ENCODE measurements at regions not wholly inside any gene's neighbourhood (a gene's known extent, or its start where the extent isn't known, plus 50 kb on each side); places are given as distances from the start of the nearest gene placed in this dataset.

DNA sequence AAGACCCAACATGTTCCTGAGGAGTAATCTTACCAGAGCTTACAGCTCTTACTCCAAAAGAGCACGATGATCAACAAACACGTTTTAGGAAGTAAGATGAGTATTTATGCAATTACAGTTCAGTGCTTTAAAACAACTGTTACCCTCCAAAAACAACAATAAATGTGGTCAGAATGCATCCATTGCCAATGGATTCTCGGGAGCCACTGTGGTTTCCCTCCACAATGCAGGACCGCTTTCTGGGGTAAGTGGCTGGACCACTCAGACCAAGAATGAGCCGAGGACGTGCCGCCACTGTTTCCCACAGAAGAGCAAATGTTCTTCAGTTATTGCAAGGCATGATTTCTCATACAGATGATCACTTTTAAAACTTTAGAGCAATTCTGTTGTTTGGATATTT is 232.3 kb upstream of the MKLN1 start:
- DNase-seq (no peak), ATAC-seq (ENCODE audit: poor library complexity) (no peak)
- intact Hi-C loops (cut with DNase I), result no loop called here

DNA sequence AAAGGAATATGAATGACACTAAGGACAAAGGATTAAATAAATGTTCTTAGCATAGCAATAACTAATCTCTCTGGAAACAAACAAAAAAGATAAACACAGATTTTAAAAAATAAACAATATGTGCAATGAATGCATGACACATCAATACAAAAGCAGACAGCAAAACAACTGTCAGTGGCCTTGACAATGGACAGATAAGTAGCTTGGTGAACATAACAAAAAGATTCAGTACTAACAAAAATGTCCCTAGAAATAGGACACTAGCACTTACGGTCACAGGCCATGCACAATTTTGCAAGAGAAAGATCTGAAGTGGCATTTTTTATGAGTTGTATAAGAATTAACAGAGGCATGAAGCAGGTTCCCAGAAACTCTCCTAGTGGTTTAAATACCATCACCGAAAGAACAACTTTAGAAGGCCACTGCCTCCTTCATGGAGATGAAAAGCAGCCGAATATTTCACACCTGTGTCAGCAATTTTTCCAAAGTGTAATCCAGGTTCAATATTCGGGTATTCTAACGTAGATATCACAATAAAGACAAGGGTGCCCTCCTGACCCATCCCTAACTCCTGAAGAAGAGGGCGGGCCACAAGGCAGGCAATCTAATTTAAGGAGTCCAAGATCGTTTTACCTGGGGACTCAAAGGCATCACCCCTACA is 231.3 kb upstream of the MKLN1 start:
- DNase-seq (no peak), ATAC-seq (ENCODE audit: poor library complexity) (no peak)
- intact Hi-C loops (cut with DNase I), result no loop called here

DNA sequence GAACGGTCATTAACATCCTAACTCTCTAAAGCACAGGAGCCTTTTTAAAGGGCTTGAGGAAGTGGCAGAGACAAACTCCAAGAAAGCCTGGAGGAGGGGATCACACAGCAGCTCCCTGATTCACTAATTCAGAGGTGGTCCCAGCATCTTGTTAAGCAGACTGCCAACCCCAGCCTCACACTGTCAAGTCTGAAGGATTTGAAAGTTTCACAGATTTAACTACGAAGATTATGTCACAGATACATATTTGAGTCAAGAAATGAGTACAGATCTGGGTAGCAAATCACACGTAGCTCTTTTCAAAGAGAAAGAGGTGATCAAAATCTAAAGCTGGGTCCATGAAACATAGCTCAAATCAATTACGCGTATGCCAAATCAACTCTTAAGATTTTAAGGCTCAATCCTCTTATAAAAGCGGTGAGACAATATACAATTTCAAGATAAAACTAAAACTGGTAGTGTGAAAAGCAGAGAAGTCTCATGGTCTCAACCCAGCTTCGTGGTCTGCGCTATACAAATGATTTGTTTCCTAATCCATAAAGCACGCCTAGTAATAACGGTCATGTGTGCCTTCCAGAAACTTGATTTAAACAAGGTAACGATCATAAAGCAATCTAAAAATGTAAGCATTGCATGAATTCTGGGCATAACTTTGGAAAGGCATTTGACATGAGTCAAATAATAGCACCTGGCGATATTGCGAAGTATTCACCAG is 229.9 kb upstream of the MKLN1 start:
- intact Hi-C loops (cut with DNase I), result no loop called here
- ATAC-seq (ENCODE audit: poor library complexity) (no peak), DNase-seq (no peak)

DNA sequence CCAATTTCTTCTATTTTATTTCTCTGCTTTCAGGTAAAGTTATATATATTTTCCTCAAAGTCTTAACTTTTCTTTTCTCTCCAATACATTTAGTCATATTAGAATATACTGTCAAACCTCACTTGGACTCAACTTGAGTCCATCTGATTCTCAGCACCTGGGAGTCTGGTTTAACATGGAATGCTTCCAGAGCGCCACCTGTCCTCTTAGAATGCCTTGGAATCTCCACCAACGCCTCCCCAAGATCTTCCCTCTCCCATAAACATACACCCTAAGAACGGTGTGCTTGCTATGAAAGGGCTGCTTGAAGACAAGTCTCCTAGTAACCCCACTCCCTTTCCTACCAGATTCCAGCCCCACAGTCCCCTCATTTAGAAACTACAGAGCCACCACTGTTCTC is 229.1 kb upstream of the MKLN1 start:
- ATAC-seq (ENCODE audit: poor library complexity), result no peak
- intact Hi-C loops (cut with DNase I), result no loop called here

DNA sequence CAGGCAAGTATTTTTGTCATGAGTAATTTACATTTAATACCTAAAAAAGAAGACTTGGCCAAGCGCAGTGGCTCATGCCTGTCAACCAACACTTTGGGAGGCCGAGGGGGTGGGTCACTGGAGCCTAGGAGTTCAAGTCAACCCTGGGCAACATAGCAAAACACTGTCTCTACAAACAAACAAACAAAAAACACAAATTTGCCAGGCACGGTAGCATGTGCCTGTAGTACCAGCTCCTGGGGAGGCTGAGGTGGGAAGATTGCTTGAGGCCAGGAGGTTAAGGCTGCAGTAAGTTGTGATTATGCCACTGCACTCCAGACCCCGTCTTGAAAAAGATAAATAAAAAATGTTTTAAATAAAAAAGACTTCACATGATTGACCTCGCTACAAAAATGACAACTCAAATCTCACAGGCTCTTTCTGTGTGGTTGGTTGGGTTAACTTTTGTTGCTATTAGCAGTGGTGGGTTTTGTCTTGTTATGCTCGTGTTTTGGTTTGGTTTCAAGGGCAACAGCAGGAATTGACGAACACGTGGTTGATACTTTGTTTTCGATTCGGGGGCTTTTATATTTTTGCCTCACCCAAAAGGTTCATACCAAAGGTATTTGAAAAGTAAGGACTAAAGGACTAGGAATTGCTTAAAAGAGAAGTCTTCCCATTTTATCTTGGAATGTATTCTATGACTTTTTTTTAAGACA is 227.2 kb upstream of the MKLN1 start:
- ATAC-seq (ENCODE audit: poor library complexity), result no peak

More for the DNA sequence above, 229.1 kb upstream of the MKLN1 start:
- DNase-seq, result no peak

DNA sequence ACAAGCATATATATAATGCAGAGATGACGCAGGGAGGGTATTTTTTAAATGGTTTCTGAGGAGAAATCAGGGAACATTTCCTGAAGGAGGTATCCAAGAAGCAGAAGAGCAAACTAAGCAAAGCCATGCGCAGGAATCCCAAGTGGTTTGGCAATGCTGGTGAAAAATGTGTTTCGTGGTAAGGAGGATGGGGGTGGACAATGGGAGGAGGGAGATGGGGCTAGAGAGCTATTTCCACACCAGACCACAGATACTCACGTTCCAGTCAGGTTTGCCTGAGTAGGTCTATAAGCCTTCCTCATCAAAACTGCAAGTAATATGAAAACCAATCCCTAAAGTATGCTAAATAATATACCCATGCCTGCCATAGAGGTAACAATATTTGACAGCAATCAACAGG is 223.7 kb upstream of the MKLN1 start:
- no peak for ATAC-seq (ENCODE audit: poor library complexity)
- DNase-seq, result no peak
- intact Hi-C loops (cut with DNase I), result no loop called here

More for the DNA sequence above, 227.2 kb upstream of the MKLN1 start:
- intact Hi-C loops (cut with DNase I), result no loop called here
- DNase-seq, result no peak

DNA sequence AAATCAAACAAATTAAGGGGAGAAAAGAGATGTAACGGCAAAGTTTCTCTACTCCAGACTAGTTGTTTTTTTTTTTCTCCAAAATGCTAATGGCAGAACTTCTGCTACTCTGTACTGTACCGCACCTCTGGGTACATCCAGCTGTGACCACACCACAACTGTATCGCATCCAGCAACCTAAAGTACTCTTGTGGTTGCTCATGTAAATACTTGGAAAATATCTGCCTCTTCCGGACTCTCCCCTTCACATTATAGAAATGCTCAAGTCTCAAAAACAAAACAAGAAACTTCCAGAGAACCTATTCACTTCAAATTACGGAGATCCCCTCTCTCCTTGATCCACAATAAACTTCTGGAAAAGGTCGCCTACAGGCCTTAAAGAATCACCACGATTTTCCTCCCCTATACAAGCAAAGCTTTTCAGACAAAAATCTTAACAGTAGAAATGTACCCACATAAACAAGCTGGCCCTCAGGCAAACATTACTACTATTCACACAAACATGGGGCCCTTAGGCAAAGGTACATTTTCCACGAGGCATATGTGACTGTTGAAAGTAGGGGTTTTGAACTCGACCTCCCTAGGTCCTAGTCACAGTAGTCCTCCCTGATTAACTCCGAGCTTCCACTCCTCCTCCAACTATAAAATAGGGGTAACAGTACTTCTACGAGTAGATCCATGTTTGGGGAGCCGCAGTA is 222.9 kb upstream of the MKLN1 start:
- DNase-seq (no peak), ATAC-seq (ENCODE audit: poor library complexity) (no peak)
- intact Hi-C loops (cut with DNase I), result loop anchor here (5.0 kb wide), 1 partner anchor 32 kb away; no protein-coding TSS in a partner anchor

DNA sequence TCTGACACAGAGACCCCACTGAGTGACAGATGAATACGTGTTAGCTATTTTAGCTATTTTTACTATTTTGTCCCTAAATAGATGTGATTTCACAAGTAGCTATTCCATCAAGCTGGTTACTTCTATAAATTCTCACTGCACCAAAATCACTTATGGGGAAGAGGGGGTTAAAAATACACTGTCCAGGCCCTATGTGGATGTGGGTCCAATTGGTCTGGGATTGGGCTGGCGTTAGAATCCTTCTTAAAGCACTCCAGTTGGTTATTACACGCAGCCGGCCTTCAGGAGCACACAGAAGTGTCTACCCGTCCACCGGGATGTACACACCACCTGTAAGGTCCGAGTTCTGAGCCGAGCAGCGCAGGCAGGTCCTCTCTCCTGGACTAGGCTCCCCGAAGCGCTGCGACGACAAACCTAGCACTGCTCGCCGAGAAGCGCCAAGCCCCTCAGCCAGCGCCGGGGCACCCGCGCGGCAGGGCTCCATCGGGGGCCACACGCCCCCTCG is 222.3 kb upstream of the MKLN1 start:
- DNase-seq (no peak), ATAC-seq (ENCODE audit: poor library complexity) (no peak)
- intact Hi-C loops (cut with DNase I), result loop anchor here (5.0 kb wide), 1 partner anchor 33 kb away; no protein-coding TSS in a partner anchor

DNA sequence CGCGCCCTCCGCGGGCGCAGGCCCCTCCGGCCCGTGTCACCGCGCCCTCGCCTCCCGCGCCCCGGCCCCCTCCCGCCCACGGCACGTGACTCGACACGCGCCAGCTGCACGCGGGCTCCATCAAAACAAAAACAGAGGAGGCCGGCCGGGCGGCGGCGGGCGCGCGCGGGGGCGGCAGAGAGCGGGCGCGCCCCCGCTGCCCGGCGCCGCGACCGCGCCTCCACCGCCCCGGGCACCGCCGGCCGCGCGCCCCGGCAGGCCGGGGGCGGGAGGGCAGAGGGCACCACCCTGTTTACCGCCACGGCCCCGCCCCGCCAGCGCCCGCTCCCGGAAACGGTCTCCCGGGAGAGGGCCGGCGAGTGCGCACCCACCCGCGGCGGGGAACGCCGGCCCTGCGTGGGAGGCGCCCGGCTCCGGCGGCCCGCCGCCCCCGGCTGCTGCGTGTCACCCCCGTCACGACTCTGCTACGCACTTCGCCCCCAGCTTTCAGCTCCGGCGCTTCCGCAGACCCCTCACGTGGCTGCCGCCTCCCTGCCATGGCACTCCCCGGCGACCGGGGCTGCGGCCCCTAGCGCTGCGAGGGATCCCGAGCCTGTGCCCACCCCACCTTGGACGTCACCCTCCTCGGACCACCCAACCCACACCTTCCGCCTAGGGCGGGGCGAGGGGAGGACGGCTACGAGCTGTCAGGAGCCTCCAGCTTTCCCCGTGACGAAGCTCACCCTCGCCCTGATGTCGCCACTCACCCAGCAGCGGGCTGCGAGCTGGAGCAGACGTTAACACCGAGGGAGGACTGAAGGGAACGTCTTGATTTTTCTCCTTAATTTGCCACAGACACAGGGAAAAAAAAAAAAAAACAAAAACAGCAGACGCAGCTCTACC is 221.6 kb upstream of the MKLN1 start:
- intact Hi-C loops (cut with DNase I), result loop anchor here (5.0 kb wide), 1 partner anchor 34 kb away; no protein-coding TSS in a partner anchor
- peak; percentile 49 for ATAC-seq (ENCODE audit: poor library complexity)
- peak; percentile 89 for DNase-seq

DNA sequence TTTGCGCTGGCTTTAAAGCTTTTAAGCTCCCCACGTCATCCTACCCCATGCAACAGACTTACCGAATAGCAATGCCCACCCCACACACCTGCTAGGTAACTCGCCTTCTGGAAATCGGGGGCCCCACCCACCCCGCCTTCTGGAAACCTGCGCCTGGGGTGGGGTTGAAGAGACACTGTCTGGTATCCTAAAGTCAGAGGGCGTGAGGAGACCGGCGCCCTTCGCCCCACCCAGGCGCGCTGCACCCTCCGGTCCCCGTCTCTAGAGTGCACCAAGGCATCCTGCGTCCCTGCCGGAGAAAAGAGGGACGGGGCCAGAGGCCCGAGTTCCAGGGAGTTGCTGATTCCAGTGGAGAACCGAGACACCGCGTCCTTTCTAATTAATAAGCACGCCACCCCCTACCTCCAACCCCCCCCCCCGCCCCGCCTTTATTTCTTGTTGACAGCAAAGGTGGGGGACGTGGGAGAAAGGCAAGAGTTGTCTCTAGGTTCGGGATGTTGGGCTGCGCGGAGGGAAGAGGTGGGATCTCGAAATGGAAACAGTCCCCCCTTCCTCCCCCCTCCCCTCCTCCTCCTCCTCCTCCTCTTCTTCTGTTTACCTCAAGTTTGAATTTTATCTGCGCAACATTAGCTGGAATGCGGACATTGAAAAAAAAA is 220.9 kb upstream of the MKLN1 start:
- ATAC-seq (ENCODE audit: poor library complexity) (peak; percentile 2), DNase-seq (peak; percentile 72)
- intact Hi-C loops (cut with DNase I), result loop anchor here (5.0 kb wide), 1 partner anchor 35 kb away; no protein-coding TSS in a partner anchor

DNA sequence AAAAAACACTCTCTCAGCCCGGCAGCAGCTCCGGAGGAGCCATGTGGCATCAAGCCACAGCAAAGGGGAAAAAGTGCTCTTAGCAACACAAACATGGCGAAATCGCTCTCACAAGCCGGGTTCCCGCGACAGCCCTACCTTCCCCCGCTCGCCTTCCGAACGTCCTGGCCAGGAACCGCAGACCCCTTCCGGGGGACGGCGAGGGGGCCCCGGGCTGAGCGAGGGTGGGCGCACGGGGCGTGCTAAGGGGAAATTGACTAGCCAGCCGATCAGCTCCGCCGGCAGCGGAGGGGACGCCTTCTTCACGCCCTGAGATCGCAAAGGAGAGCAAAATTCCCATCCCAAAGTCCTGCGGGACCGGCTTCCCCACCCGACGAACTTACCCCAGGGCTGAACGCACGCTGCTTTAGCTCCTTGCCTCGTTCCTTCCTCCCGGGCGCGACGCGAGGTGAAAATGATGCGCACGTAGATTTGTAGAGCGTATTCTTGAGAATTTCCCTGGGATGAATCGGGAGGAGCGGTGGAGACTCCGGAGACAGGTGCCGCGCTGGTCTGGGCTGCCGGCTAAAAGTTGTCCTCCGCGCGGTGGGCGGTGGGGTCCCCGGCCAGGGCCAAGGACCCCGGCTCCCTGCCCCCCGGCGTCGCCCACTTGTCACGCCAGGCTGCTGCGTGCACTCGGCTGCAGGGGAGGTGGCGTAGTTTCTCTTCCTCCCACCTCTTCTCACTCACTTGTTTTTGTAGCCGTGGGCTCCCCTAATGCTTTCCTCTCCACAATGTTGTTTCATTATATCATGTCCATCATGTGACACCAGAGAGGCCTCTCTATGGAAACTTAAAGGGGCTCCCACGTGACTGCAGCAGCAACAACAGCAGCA is 220.1 kb upstream of the MKLN1 start:
- peak; percentile 67 for DNase-seq
- peak; percentile 53 for ATAC-seq (ENCODE audit: poor library complexity)
- intact Hi-C loops (cut with DNase I), result loop anchor here (5.0 kb wide), 1 partner anchor 35 kb away; no protein-coding TSS in a partner anchor

DNA sequence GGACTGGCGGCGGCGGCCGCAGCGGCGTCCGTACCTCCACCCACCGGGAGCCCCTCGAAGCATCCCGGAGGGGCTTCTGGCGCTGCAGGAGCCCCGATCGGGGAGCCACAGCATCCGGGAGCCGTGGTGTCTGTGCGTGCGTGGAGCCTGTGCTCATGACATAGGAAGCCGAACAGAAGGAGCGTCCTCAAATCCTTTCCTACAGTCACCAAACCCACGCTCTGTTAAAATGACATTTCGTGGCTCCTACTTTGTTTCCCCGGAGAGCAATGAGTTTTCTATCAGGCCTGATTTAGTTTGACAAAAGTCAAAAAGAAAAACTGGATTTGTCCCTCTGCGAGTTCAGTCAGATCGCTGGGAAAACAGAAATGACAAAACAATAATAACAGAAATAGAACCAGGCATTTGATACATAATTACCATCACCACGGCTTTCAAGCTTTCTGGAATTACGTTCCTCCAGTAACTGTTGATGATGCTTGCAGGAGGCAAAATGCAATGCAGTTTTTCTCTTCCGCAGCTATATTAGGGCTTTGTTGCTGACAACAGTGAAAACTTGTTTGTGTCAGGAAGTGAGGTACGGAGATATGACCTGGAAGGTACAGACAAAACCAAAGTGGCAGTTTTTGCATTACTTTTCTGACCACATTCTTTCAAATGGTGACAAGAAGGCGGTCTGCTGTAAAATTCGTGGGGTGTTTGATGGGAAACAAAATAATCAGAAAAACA is 219.3 kb upstream of the MKLN1 start:
- ATAC-seq (ENCODE audit: poor library complexity) (no peak), DNase-seq (peak; percentile 73)
- intact Hi-C loops (cut with DNase I), result loop anchor here (5.0 kb wide), 1 partner anchor 36 kb away; no protein-coding TSS in a partner anchor

DNA sequence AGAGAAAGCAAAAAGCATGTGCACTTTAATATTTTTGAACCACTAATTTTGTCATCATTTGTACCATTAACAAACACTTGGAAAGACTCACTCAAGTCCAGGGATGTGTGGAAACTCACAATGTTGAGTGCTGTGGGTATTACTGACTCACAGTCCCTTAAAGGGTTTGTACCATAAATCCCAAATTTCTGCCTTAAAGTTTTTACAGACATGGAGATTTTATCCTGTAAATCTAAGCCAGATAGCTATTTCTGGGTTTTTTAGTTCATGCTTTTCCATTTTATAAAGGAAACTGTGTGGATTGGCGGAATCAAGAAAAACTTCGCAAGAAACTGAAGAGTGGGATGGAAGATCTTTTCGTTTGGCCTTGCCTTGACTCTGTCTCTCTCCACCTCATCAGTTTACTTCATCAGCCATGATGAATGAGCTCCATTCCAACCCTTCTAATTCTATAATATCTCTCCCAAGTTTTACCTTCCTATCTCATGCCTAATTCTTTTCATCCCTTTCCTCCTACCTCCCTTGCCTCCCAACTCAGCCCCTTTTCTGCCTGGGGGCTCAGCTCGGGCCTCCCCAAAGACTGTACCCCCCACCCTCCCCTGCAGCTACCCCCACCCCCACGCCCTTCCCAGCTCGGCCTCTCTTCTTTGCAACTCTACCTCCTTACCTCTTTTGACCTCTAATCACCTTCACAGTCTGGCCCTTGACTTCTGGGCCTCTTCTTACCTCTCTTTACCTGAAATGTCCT is 218.5 kb upstream of the MKLN1 start:
- intact Hi-C loops (cut with DNase I), result loop anchor here (5.0 kb wide), 1 partner anchor 37 kb away; no protein-coding TSS in a partner anchor
- ATAC-seq (ENCODE audit: poor library complexity) (no peak), DNase-seq (no peak)

DNA sequence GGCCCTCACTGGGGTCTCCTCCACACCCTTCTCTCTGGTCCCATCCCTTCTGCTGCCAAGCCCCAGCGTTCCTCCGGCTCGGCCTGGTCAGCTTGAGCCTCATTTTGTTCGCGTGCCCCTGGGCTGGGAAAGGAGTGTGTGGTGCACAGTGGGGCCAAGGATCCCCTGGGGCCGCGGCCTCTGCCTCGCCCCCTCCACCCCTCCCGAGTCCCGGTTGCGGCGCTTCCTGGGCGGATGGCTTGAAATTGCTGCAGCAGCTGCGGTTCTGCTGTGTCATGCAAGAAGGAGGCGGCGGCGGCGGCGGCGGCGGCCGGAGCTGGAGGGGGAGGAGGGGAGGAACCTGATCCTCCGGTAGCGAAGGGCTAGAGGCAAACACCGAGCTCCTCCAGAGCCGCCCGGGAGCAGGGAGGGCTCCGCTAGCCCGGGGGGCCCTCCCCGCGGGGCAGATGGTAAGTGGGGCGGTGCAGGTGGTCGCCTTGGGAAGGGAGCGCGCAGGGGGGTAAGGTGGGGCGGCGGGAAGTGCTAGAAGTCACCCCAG is 217.8 kb upstream of the MKLN1 start:
- DNase-seq (peak; percentile 90), ATAC-seq (ENCODE audit: poor library complexity) (peak; percentile 61)
- intact Hi-C loops (cut with DNase I), result loop anchor here (5.0 to 10.0 kb wide), 2 partner anchors 38 to 195 kb away; no protein-coding TSS in a partner anchor
